ENCODE measurements at regions not wholly inside any gene's neighbourhood (a gene's known extent, or its start where the extent isn't known, plus 50 kb on each side); places are given as distances from the start of the nearest gene placed in this dataset.

DNA sequence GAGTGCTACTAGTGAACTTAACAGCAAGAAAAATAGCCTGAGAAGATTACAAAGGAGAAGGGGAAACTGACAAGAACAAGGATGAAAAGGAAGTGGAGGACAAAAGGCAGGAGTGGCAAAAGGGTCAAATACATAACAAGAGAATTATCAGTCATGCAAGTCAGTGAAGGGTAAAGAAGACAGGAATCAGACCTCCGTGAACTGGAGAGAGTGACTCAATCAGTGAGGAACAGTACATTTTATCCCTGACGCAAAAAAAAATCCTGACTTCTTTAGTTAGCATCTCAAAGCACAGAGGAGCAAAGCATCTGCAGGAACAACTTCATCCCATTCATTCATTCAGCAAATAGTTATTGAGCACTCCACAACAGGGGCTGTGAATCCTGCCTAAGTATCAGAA lies 97.8 kb downstream of the SST start:
- no TSS peak for BruUV-seq (replicated peaks)
- intact Hi-C loops (cut with micrococcal nuclease) (no loop called here), dilution Hi-C loops (cut with MboI; ENCODE audit: extremely low pct_ligation_motif_present, low sequenced_read_pairs) (no loop called here)
- H4K20me1 ChIP-seq (replicated peaks; ENCODE audit: control insufficient read depth, extremely low read depth, insufficient read depth, low read length): no peaks in the 10 kb centered on the region
- H3K9me3 ChIP-seq (replicated peaks; ENCODE audit: control insufficient read depth, insufficient read depth, low read length): no peaks in the 10 kb centered on the region
- ChIA-PET POLR2A (no interaction called here), CTCF (no interaction called here)
- no peak overlapping the region for H3K27ac ChIP-seq (ENCODE audit: insufficient read depth, low read depth, low read length)
- H3K9ac ChIP-seq (replicated peaks; ENCODE audit: extremely low read depth, insufficient read depth, low read length): no peak overlapping the region
- no peaks in the 10 kb centered on the region for H3K79me2 ChIP-seq (ENCODE audit: control insufficient read depth, insufficient read depth, low read length)
- H3K4me1 ChIP-seq (ENCODE audit: control insufficient read depth, extremely low read depth, insufficient read depth, low read length): no peaks in the 10 kb centered on the region
- H3K36me3 ChIP-seq (ENCODE audit: control insufficient read depth in 2 of 2, extremely low read depth in 1 of 2, insufficient read depth in 2 of 2, low read length in 2 of 2): no peaks in the 10 kb centered on the region
- no peak overlapping the region for H3K4me3 ChIP-seq (replicated peaks in 1 of 3; ENCODE audit: insufficient read depth in 1 of 3, low read depth in 1 of 3, low read length in 3 of 3)
- no peak overlapping the region for H3K4me2 ChIP-seq (ENCODE audit: insufficient read depth, low read length)
- TF ChIP-seq POLR2AphosphoS5 (IDR thresholded peaks at IDR 0.05; ENCODE audit: insufficient read depth, low read depth, low read length): no peak
- no peak for TF ChIP-seq EZH2 (IDR thresholded peaks at IDR 0.05; ENCODE audit: borderline replicate concordance, low read depth, low read length, severe bottlenecking)
- no peak for TF ChIP-seq JUN (IDR thresholded peaks at IDR 0.05; ENCODE audit: borderline replicate concordance, insufficient read depth, insufficient read length, low read depth)
- H2AFZ ChIP-seq (ENCODE audit: low read depth, low read length): no peak overlapping the region
- H3K9me1 ChIP-seq (replicated peaks; ENCODE audit: control insufficient read depth, extremely low read depth, insufficient read depth, low read length): no peaks in the 10 kb centered on the region
- FAIRE-seq: no peak
- DNase-seq (ENCODE audit: low read depth, low spot score): no peak
- no peaks in the 10 kb centered on the region for H3K27me3 ChIP-seq (ENCODE audit: control insufficient read depth in 2 of 2, insufficient read depth in 2 of 2, low read length in 2 of 2)

DNA sequence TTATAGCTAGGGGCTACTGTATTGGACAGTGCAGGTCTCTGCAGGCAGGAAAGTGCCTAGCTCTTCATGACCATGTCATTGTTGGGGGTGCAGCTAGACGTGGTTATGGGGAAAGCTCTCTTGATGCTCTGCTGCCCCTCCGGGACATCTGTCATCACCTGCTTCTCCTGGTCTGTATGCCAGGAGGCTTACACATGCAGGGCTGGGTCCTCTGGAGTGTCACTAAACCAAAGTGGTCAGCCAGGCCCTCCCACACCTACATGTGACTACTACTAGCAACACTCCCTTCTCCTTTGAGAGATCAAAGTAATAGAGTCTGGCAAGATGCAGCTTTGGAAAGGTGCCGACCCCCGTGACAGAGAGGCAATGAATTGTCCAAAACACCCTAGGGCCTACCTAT lies 98.5 kb downstream of the SST start:
- H3K9me1 ChIP-seq (replicated peaks; ENCODE audit: control insufficient read depth, extremely low read depth, insufficient read depth, low read length): no peaks in the 10 kb centered on the region
- no peaks in the 10 kb centered on the region for H4K20me1 ChIP-seq (replicated peaks; ENCODE audit: control insufficient read depth, extremely low read depth, insufficient read depth, low read length)
- H3K9ac ChIP-seq (replicated peaks; ENCODE audit: extremely low read depth, insufficient read depth, low read length): no peak overlapping the region
- no TSS peak for BruUV-seq (replicated peaks)
- H3K9me3 ChIP-seq (replicated peaks; ENCODE audit: control insufficient read depth, insufficient read depth, low read length): no peaks in the 10 kb centered on the region
- ChIA-PET POLR2A (no interaction called here), CTCF (no interaction called here)
- DNase-seq (ENCODE audit: low read depth, low spot score): no peak
- no peak for FAIRE-seq
- dilution Hi-C loops (cut with MboI; ENCODE audit: extremely low pct_ligation_motif_present, low sequenced_read_pairs): no loop called here
- intact Hi-C loops (cut with micrococcal nuclease): no loop called here
- H3K36me3 ChIP-seq (ENCODE audit: control insufficient read depth in 2 of 2, extremely low read depth in 1 of 2, insufficient read depth in 2 of 2, low read length in 2 of 2): no peaks in the 10 kb centered on the region
- no peak overlapping the region for H3K4me3 ChIP-seq (replicated peaks in 1 of 3; ENCODE audit: insufficient read depth in 1 of 3, low read depth in 1 of 3, low read length in 3 of 3)
- H3K79me2 ChIP-seq (ENCODE audit: control insufficient read depth, insufficient read depth, low read length): no peaks in the 10 kb centered on the region
- no peak overlapping the region for H2AFZ ChIP-seq (ENCODE audit: low read depth, low read length)
- H3K27me3 ChIP-seq (ENCODE audit: control insufficient read depth in 2 of 2, insufficient read depth in 2 of 2, low read length in 2 of 2): no peaks in the 10 kb centered on the region
- no peak overlapping the region for H3K4me2 ChIP-seq (ENCODE audit: insufficient read depth, low read length)
- H3K4me1 ChIP-seq (ENCODE audit: control insufficient read depth, extremely low read depth, insufficient read depth, low read length): no peaks in the 10 kb centered on the region
- no peak for TF ChIP-seq JUN (IDR thresholded peaks at IDR 0.05; ENCODE audit: borderline replicate concordance, insufficient read depth, insufficient read length, low read depth)
- H3K27ac ChIP-seq (ENCODE audit: insufficient read depth, low read depth, low read length): no peak overlapping the region
